ENCODE measurements at regions not wholly inside any gene's neighbourhood (a gene's known extent, or its start where the extent isn't known, plus 50 kb on each side); places are given as distances from the start of the nearest gene placed in this dataset.
"Not testable (repeated sequence)": the region's sequence is repeated elsewhere in the genome, so short reads cannot be mapped to it uniquely, and the experiment has no call there.

- DNase-seq (ENCODE audit: insufficient read length, low spot score) (no peak), FAIRE-seq (no peak)
- no peak for TF ChIP-seq POLR2A (IDR thresholded peaks at IDR 0.05; ENCODE audit: low read depth, low read length)
These were observed 300.2 kb upstream of the VCX start for GRCh38 chrX:7542587-7543380.

- TF ChIP-seq POLR2A (IDR thresholded peaks at IDR 0.05; ENCODE audit: low read depth, low read length), result no peak
- FAIRE-seq, result no peak
- no peak for DNase-seq (ENCODE audit: insufficient read length, low spot score)
These were observed 320.1 kb upstream of the VCX start for GRCh38 chrX:7522860-7523259.

GRCh38 chrX:7515681-7516413 lies 327.1 kb upstream of the VCX start:
- no peak for TF ChIP-seq POLR2A (IDR thresholded peaks at IDR 0.05; ENCODE audit: low read depth, low read length)
- DNase-seq (ENCODE audit: insufficient read length, low spot score), result no peak
- no peak for FAIRE-seq

GRCh38 chrX:7514871-7515599 lies 327.9 kb upstream of the VCX start:
- no peak for FAIRE-seq
- TF ChIP-seq POLR2A (IDR thresholded peaks at IDR 0.05; ENCODE audit: low read depth, low read length), result no peak
- no peak for DNase-seq (ENCODE audit: insufficient read length, low spot score)

- no peak for FAIRE-seq
- TF ChIP-seq POLR2A (IDR thresholded peaks at IDR 0.05; ENCODE audit: low read depth, low read length), result no peak
- no peak for DNase-seq (ENCODE audit: insufficient read length, low spot score)
These were observed 330.1 kb upstream of the VCX start for GRCh38 chrX:7512845-7513244.

GRCh38 chrX:7503251-7503650 lies 339.7 kb upstream of the VCX start:
- no peak for TF ChIP-seq POLR2A (IDR thresholded peaks at IDR 0.05; ENCODE audit: low read depth, low read length)
- FAIRE-seq (no peak), DNase-seq (ENCODE audit: insufficient read length, low spot score) (no peak)

- no peak for DNase-seq (ENCODE audit: insufficient read length, low spot score)
- TF ChIP-seq POLR2A (IDR thresholded peaks at IDR 0.05; ENCODE audit: low read depth, low read length), result no peak
- FAIRE-seq, result no peak
These were observed 342.6 kb upstream of the VCX start for GRCh38 chrX:7500386-7500785.

- TF ChIP-seq POLR2A (IDR thresholded peaks at IDR 0.05; ENCODE audit: low read depth, low read length), result no peak
- DNase-seq (ENCODE audit: insufficient read length, low spot score), result no peak
- no peak for FAIRE-seq
These were observed 338.6 kb upstream of the PUDP start for GRCh38 chrX:7486505-7486904.

GRCh38 chrX:7485061-7485460 lies 337.1 kb upstream of the PUDP start:
- FAIRE-seq (no peak), DNase-seq (ENCODE audit: insufficient read length, low spot score) (no peak)
- TF ChIP-seq POLR2A (IDR thresholded peaks at IDR 0.05; ENCODE audit: low read depth, low read length), result no peak

GRCh38 chrX:7480721-7481120 lies 332.8 kb upstream of the PUDP start:
- no peak for TF ChIP-seq POLR2A (IDR thresholded peaks at IDR 0.05; ENCODE audit: low read depth, low read length)
- FAIRE-seq, result no peak

GRCh38 chrX:7462110-7462509 lies 314.2 kb upstream of the PUDP start:
- FAIRE-seq, result no peak

More at GRCh38 chrX:7480721-7481120, 332.8 kb upstream of the PUDP start:
- DNase-seq (ENCODE audit: insufficient read length, low spot score), result no peak

GRCh38 chrX:7461051-7461450 lies 313.1 kb upstream of the PUDP start:
- not testable (repeated sequence) for FAIRE-seq

More at GRCh38 chrX:7462110-7462509, 314.2 kb upstream of the PUDP start:
- no peak for DNase-seq (ENCODE audit: insufficient read length, low spot score)
- TF ChIP-seq POLR2A (IDR thresholded peaks at IDR 0.05; ENCODE audit: low read depth, low read length), result no peak

GRCh38 chrX:7447801-7448499 lies 300.0 kb upstream of the PUDP start:
- TF ChIP-seq POLR2A (IDR thresholded peaks at IDR 0.05; ENCODE audit: low read depth, low read length), result no peak
- no peak for FAIRE-seq
- DNase-seq (ENCODE audit: insufficient read length, low spot score), result no peak

More at GRCh38 chrX:7461051-7461450, 313.1 kb upstream of the PUDP start:
- not testable (repeated sequence) for DNase-seq (ENCODE audit: insufficient read length, low spot score)

GRCh38 chrX:7446815-7447214 lies 298.9 kb upstream of the PUDP start:
- no peak for DNase-seq (ENCODE audit: insufficient read length, low spot score)
- FAIRE-seq, result no peak
- no peak for TF ChIP-seq POLR2A (IDR thresholded peaks at IDR 0.05; ENCODE audit: low read depth, low read length)

Data from H54 (cell line).